B cell (primary cell): ENCODE measurements at regions not wholly inside any gene's neighbourhood (a gene's known extent, or its start where the extent isn't known, plus 50 kb on each side); places are given as distances from the start of the nearest gene placed in this dataset.

Experiments
- CTCF ChIP-seq: fragments of 200-600 bp; IDR thresholded peaks from one replicate; pipeline ENCODE4 v1.8.0; 2022; ENCODE audit warnings: antibody characterized with exemption, mild to moderate bottlenecking
- EZH2 ChIP-seq: IDR thresholded peaks from 2 replicates; pipeline ENCODE4 v1.6.1; 2012; ENCODE audit warnings: borderline replicate concordance, low read depth, mild to moderate bottlenecking, moderate library complexity, low read length; ENCODE audit not compliant: insufficient read depth, poor library complexity, severe bottlenecking

- no peak for TF ChIP-seq CTCF
- TF ChIP-seq EZH2, result no peak
These were observed 289.6 kb downstream of the UACA start for GRCh38 chr15:70473581-70474370.
